Thymus (tissue), 11 donors: ENCODE measurements at regions not wholly inside any gene's neighbourhood (a gene's known extent, or its start where the extent isn't known, plus 50 kb on each side); places are given as distances from the start of the nearest gene placed in this dataset.
"Not testable (repeated sequence)": the region's sequence is repeated elsewhere in the genome, so short reads cannot be mapped to it uniquely, and the experiment has no call there.

Experiments used
- DNase-seq, 9 donors: peaks; one replicate each; pipeline ENCODE4 v3.0.0-alpha.2; 2013; ENCODE audit warnings: low spot score in 9 of 9, low read depth in 6 of 9, missing footprints in 1 of 9
- H3K27ac ChIP-seq, 2 donors: one replicate each; pipeline ENCODE4 v1.5.1; 2013; ENCODE audit warnings: control low read depth in 1 of 2, low read depth in 1 of 2, low read length in 1 of 2, mild to moderate bottlenecking in 1 of 2, moderate library complexity in 1 of 2
- H3K27me3 ChIP-seq, 2 donors: one replicate each; pipeline ENCODE4 v1.5.1; 2013; ENCODE audit warnings: low read length in 1 of 2; ENCODE audit not compliant: control insufficient read depth in 2 of 2, insufficient read depth in 1 of 2
- H3K36me3 ChIP-seq, 2 donors: one replicate each; pipeline ENCODE4 v1.5.1; 2013; ENCODE audit warnings: low read length in 1 of 2, mild to moderate bottlenecking in 1 of 2, moderate library complexity in 1 of 2; ENCODE audit not compliant: control insufficient read depth in 2 of 2, insufficient read depth in 2 of 2
- H3K4me1 ChIP-seq, 2 donors: one replicate each; pipeline ENCODE4 v1.5.1; 2013; ENCODE audit warnings: low read length in 2 of 2; ENCODE audit not compliant: control insufficient read depth in 2 of 2, insufficient read depth in 2 of 2
- H3K4me3 ChIP-seq, 2 donors: one replicate each; pipeline ENCODE4 v1.5.1; 2013; ENCODE audit warnings: low read length in 2 of 2, control low read depth in 1 of 2, mild to moderate bottlenecking in 1 of 2
- H3K9me3 ChIP-seq, 2 donors: one replicate each; pipeline ENCODE4 v1.5.1; 2013; ENCODE audit warnings: low read length in 1 of 2, mild to moderate bottlenecking in 1 of 2; ENCODE audit not compliant: control insufficient read depth in 2 of 2, insufficient read depth in 1 of 2
- WGBS: extraction: QIAGEN DNeasy Blood & Tissue Kit; methylation state at CpG from one replicate; pipeline ENCODE4 v1.1.7; 2013; 5-methylcytosine and 5-hydroxymethylcytosine counted together
- donor health status: healthy.

DNA sequence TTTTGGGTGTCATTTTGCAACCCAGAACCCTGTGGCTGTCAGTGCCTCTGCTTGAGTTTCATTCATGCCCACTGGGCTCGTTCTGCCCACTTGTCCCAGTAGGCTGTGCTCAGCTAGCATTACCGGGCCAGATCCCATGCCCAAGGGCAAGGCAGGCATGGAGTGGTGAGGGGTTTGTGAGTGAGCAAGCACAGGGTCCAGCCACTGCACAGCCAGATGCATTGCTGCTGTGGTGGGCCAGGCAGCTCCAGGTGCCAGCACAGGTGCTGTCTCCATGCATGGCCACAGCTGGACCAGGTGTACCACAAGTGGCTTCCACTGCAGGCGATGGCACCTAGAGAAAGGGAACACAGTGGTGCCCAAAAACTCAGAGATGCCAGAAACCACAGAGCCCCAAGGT lies 1671.2 kb downstream of the OLFM4 start:
- H3K4me3 ChIP-seq, result no peak overlapping the region
- no peak overlapping the region for H3K27ac ChIP-seq
- DNase-seq, result no peak
- no peaks in the 10 kb centered on the region for H3K4me1 ChIP-seq
- H3K36me3 ChIP-seq, result no peaks in the 10 kb centered on the region
- H3K9me3 ChIP-seq, result peaks cover 3 to 17% of the 10 kb centered on the region in 2 donors
- WGBS, result 93% methylated on average over 3 of the region's 3 CpGs
- H3K27me3 ChIP-seq, result no peaks in the 10 kb centered on the region

GRCh38 chr13:54705738-54706137 lies 1677.1 kb downstream of the OLFM4 start:
- no peaks in the 10 kb centered on the region for H3K27me3 ChIP-seq
- H3K4me3 ChIP-seq, result no peak overlapping the region
- WGBS, result 63% methylated on average over 2 of the region's 2 CpGs
- no peak overlapping the region for H3K27ac ChIP-seq
- no peaks in the 10 kb centered on the region for H3K4me1 ChIP-seq
- peaks cover 0 to 12% of the 10 kb centered on the region in 2 donors for H3K9me3 ChIP-seq
- no peaks in the 10 kb centered on the region for H3K36me3 ChIP-seq
- no peak for DNase-seq

GRCh38 chr13:54706336-54706735 lies 1677.7 kb downstream of the OLFM4 start:
- no peaks in the 10 kb centered on the region for H3K27me3 ChIP-seq
- H3K4me3 ChIP-seq, result no peak overlapping the region
- WGBS, result 93% methylated on average over 3 of the region's 3 CpGs
- H3K4me1 ChIP-seq, result no peaks in the 10 kb centered on the region
- peaks cover 0 to 9% of the 10 kb centered on the region in 2 donors for H3K9me3 ChIP-seq
- H3K27ac ChIP-seq, result no peak overlapping the region
- no peaks in the 10 kb centered on the region for H3K36me3 ChIP-seq
- no peak for DNase-seq

DNA sequence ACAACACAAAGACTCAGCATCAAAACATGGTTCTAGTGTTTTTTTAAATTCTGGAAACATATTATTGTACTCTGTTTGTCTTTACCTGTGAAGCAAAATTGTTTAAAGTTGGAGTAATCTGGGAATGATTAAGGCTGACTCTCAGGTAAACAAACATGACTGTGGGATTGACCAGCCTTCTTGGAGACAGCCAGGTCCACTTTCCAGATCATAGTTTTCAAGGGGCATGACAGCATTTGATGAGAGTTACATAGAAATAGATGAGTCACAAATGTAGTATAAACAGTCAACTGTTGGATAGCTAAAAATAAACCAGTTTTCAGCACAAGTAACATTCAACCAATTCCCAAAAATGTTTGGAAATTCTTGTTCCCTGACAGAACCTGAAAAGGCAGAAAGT lies 1680.9 kb downstream of the OLFM4 start:
- Histone ChIP-seq H3K36me3 (no peaks in the 10 kb centered on the region), H3K4me1 (no peaks in the 10 kb centered on the region), H3K4me3 (no peak overlapping the region), H3K27ac (no peak overlapping the region), H3K27me3 (no peaks in the 10 kb centered on the region), H3K9me3 (peaks cover 0 to 9% of the 10 kb centered on the region in 2 donors)
- no peak for DNase-seq

DNA sequence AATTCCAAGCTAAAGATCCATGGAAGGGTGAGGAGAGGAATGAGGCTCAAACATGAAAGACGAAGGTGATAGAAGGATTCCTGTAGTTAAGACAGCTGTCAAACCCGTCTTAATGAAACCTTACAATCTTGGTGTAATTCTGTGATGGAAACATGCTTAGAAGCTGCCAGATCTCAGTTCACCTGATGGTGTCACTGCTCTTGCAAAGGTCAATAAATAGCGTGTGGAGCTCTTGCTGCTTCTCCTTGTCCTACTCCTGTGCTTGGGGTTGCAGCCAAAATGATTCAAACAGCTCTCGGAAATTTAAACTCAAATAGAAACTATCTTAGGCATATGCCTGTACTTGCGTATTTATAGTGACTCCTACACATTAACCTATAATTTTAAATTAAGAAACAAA lies 1705.0 kb downstream of the OLFM4 start:
- no peak for DNase-seq
- no peak overlapping the region for H3K27ac ChIP-seq
- 75% methylated on average over 5 of the region's 5 CpGs for WGBS
- no peaks in the 10 kb centered on the region for H3K27me3 ChIP-seq
- no peaks in the 10 kb centered on the region for H3K4me1 ChIP-seq
- H3K36me3 ChIP-seq, result no peaks in the 10 kb centered on the region
- no peaks in the 10 kb centered on the region for H3K9me3 ChIP-seq
- no peak overlapping the region for H3K4me3 ChIP-seq

- H3K27ac ChIP-seq, H3K36me3 ChIP-seq, H3K27me3 ChIP-seq, H3K4me3 ChIP-seq, H3K9me3 ChIP-seq, H3K4me1 ChIP-seq, DNase-seq: not testable (repeated sequence)
- WGBS, result 97% methylated on average over 21 of the region's 21 CpGs
Measured at GRCh38 chr13:54737211-54737610, 1708.6 kb downstream of the OLFM4 start.

- no peak for DNase-seq
- Histone ChIP-seq H3K27ac (no peak overlapping the region), H3K36me3 (no peaks in the 10 kb centered on the region), H3K9me3 (no peaks in the 10 kb centered on the region), H3K4me1 (no peaks in the 10 kb centered on the region), H3K27me3 (no peaks in the 10 kb centered on the region), H3K4me3 (no peak overlapping the region)
Measured at GRCh38 chr13:54742984-54743383, 1714.4 kb downstream of the OLFM4 start.

GRCh38 chr13:54744747-54745146 lies 1716.1 kb downstream of the OLFM4 start:
- H3K27me3 ChIP-seq, result no peaks in the 10 kb centered on the region
- no peak overlapping the region for H3K4me3 ChIP-seq
- DNase-seq, result no peak
- H3K4me1 ChIP-seq, result no peaks in the 10 kb centered on the region
- H3K9me3 ChIP-seq, result no peaks in the 10 kb centered on the region
- H3K27ac ChIP-seq, result no peak overlapping the region
- no peaks in the 10 kb centered on the region for H3K36me3 ChIP-seq

DNA sequence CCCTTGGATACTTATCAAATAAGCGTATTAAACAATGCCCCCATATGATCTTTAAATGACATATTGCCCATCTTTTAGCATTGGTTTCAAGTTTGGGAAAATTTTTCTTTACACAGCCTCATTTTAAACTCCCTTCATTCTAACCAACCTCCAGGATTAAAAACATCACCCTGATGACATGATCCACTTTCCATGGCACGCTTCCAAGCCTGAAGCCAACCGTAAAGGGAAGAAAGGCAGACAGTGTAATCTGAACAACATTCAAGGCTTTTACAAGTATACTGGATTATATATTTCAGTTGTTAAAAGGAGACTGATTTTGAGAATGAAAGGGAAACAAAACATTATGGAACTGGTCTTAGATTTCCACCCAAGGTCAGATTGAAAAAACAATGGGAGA lies 1721.9 kb downstream of the OLFM4 start:
- Histone ChIP-seq H3K27ac (no peak overlapping the region), H3K4me3 (no peak overlapping the region), H3K27me3 (no peaks in the 10 kb centered on the region), H3K36me3 (no peaks in the 10 kb centered on the region), H3K4me1 (no peaks in the 10 kb centered on the region), H3K9me3 (no peaks in the 10 kb centered on the region)
- WGBS, result 92% methylated on average over 3 of the region's 3 CpGs
- DNase-seq, result no peak

DNA sequence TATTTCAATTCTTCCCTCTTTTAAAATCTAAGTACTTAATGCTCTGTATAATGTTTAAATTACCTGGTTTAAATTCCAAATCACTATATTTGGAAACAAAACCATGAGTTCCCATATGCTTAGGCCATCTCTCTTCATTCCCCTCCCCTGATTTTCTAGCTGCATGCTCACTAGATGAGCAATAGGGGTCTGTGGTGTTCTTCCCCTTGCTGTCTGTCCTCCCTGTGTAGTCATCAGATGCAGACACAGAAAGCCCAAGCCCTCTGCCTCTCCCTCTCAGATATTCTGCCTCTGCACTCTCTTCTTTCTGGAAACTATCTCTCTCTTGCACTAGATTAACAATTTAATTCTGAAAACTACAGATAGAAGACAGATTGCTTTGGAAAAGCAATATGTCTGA lies 1730.2 kb downstream of the OLFM4 start:
- no peak overlapping the region for H3K27ac ChIP-seq
- no peak for DNase-seq
- H3K27me3 ChIP-seq, result no peaks in the 10 kb centered on the region
- no peaks in the 10 kb centered on the region for H3K9me3 ChIP-seq
- H3K4me1 ChIP-seq, result no peaks in the 10 kb centered on the region
- H3K36me3 ChIP-seq, result no peaks in the 10 kb centered on the region
- H3K4me3 ChIP-seq, result no peak overlapping the region
